CD14-positive monocyte (primary cell): ENCODE measurements at regions not wholly inside any gene's neighbourhood (a gene's known extent, or its start where the extent isn't known, plus 50 kb on each side); places are given as distances from the start of the nearest gene placed in this dataset.
A peak's percentile ranks its signal among the peaks of the same experiment; 100 is the strongest.

Source experiments
- DNase-seq, 3 donors: peaks; one replicate each; pipeline ENCODE4 v3.0.0-alpha.2; 2011 to 2022
- H2AFZ ChIP-seq: 2 replicates; pipeline ENCODE4 v1.6.0; 2012; ENCODE audit warnings: mild to moderate bottlenecking, low read depth, low read length, inconsistent platforms; ENCODE audit not compliant: insufficient read depth, poor library complexity, severe bottlenecking
- H3K27ac ChIP-seq, 2 donors: 1 replicate in 1 of 2; 2 replicates in 1 of 2; pipeline ENCODE4 v1.5.1; 2012 to 2013; ENCODE audit warnings: low read length in 2 of 2, control low read depth in 1 of 2, inconsistent platforms in 1 of 2, low read depth in 1 of 2, mild to moderate bottlenecking in 1 of 2
- H3K27me3 ChIP-seq, 2 donors: one replicate each; pipeline versions ENCODE4 v1.6.0 to v1.6.1; 2011 to 2013; ENCODE audit warnings: low read length in 2 of 2; ENCODE audit not compliant: control insufficient read depth in 2 of 2, insufficient read depth in 2 of 2
- H3K36me3 ChIP-seq, 2 donors: replicated peaks in 1 of 2; 1 replicate in 1 of 2; 2 replicates in 1 of 2; pipeline versions ENCODE4 v1.5.1 to v1.6.1; 2012 to 2013; ENCODE audit warnings: low read length in 2 of 2, control low read depth in 1 of 2, inconsistent platforms in 1 of 2, mild to moderate bottlenecking in 1 of 2; ENCODE audit not compliant: insufficient read depth in 2 of 2, control insufficient read depth in 1 of 2
- H3K4me1 ChIP-seq, 2 donors: 1 replicate in 1 of 2; 2 replicates in 1 of 2; pipeline versions ENCODE4 v1.5.1 to v1.6.1; 2012 to 2013; ENCODE audit warnings: low read length in 2 of 2, control low read depth in 1 of 2, inconsistent platforms in 1 of 2, mild to moderate bottlenecking in 1 of 2, moderate library complexity in 1 of 2; ENCODE audit not compliant: insufficient read depth in 2 of 2, control insufficient read depth in 1 of 2
- H3K4me2 ChIP-seq: replicated peaks from 2 replicates; pipeline ENCODE3; 2012; ENCODE audit warnings: low read length, moderate library complexity, mild to moderate bottlenecking; ENCODE audit not compliant: poor library complexity, severe bottlenecking; ENCODE audit errors: extremely low read depth
- H3K4me3 ChIP-seq, 3 experiments: fragments of 200-600 bp in 1 of 3; sonication (generic) in 1 of 3; replicated peaks in 1 of 3; 1 replicate in 2 of 3; 2 replicates in 1 of 3; pipeline ENCODE4 v1.5.1; 2011 to 2013; ENCODE audit warnings: low read length in 3 of 3, mild to moderate bottlenecking in 3 of 3, control low read depth in 2 of 3, low read depth in 2 of 3, inconsistent platforms in 1 of 3, moderate library complexity in 1 of 3
- H3K79me2 ChIP-seq: 2 replicates; pipeline ENCODE4 v1.6.0; 2012; ENCODE audit warnings: mild to moderate bottlenecking, control low read depth, inconsistent platforms, low read length, moderate library complexity; ENCODE audit not compliant: insufficient read depth
- H3K9ac ChIP-seq: 2 replicates; pipeline ENCODE4 v1.6.0; 2017; ENCODE audit warnings: low read length, mild to moderate bottlenecking; ENCODE audit not compliant: insufficient read depth, poor library complexity, severe bottlenecking
- H3K9me3 ChIP-seq, 2 donors: replicated peaks in 1 of 2; 1 replicate in 1 of 2; 2 replicates in 1 of 2; pipeline versions ENCODE4 v1.5.1 to v1.6.1; 2012 to 2013; ENCODE audit warnings: low read length in 2 of 2, control low read depth in 1 of 2; ENCODE audit not compliant: control insufficient read depth in 1 of 2, insufficient read depth in 1 of 2
- H4K20me1 ChIP-seq: 2 replicates; pipeline ENCODE4 v1.6.0; 2012; ENCODE audit warnings: mild to moderate bottlenecking, low read length, control low read depth, moderate library complexity; ENCODE audit not compliant: insufficient read depth
- H3K27ac Mint-ChIP-seq, 7 donors: one replicate each; pipeline ENCODE4 v1.8.0; 2020; ENCODE audit warnings: mild to moderate bottlenecking in 7 of 7, mixed read lengths in 7 of 7, moderate library complexity in 6 of 7, inconsistent platforms in 2 of 7
- H3K27me3 Mint-ChIP-seq, 3 donors: one replicate each; pipeline ENCODE4 v1.8.0; 2021 to 2022; ENCODE audit warnings: low read depth in 3 of 3, mild to moderate bottlenecking in 3 of 3, mixed read lengths in 3 of 3, moderate library complexity in 3 of 3, inconsistent platforms in 1 of 3
- H3K36me3 Mint-ChIP-seq, 2 donors: one replicate each; pipeline ENCODE4 v1.8.0; 2020; ENCODE audit warnings: mixed read lengths in 2 of 2, inconsistent platforms in 1 of 2, mild to moderate bottlenecking in 1 of 2
- H3K4me1 Mint-ChIP-seq: one replicate; pipeline ENCODE4 v1.8.0; 2020; ENCODE audit warnings: mild to moderate bottlenecking, mixed read lengths
- H3K4me3 Mint-ChIP-seq, 2 donors: one replicate each; pipeline ENCODE4 v1.8.0; 2020; ENCODE audit warnings: mild to moderate bottlenecking in 2 of 2, mixed read lengths in 2 of 2, moderate library complexity in 1 of 2
- H3K9me3 Mint-ChIP-seq, 7 donors: one replicate each; pipeline ENCODE4 v1.8.0; 2020 to 2022; ENCODE audit warnings: mixed read lengths in 7 of 7, mild to moderate bottlenecking in 6 of 7, moderate library complexity in 6 of 7, inconsistent platforms in 2 of 7
- CTCF ChIP-seq: fragments of 200-600 bp; IDR thresholded peaks from one replicate; pipeline ENCODE4 v1.8.0; 2022; ENCODE audit warnings: antibody characterized with exemption, mild to moderate bottlenecking
- WGBS: methylation state at CpG from one replicate; pipeline ENCODE4 v1.1.5; 2013; ENCODE audit warnings: missing lambda C conversion rate; ENCODE audit not compliant: insufficient coverage; 5-methylcytosine and 5-hydroxymethylcytosine counted together
- intact Hi-C, 2 donors: fragments of 100-400 bp; cut with micrococcal nuclease; formaldehyde crosslinking; loops; one replicate each; pipeline versions ENCODE4 v1.15.0 to v1.15.1; 2023

GRCh38 chr7:46173476-46174195 is 252.6 kb upstream of the IGFBP3 start:
- H3K36me3 ChIP-seq, result no peaks in the 10 kb centered on the region
- no peak for TF ChIP-seq CTCF
- intact Hi-C loops, result no loop called here
- Mint-ChIP-seq H3K4me3 (no peak overlapping the region), H3K27me3 (peaks cover 0 to 2% (median 0%) of the 10 kb centered on the region in 3 donors), H3K9me3 (peaks cover 0 to 24% (median 3%) of the 10 kb centered on the region in 7 donors), H3K27ac (peak overlapping the region in 1 of 7 donors; percentile 9), H3K4me1 (no peaks in the 10 kb centered on the region), H3K36me3 (no peaks in the 10 kb centered on the region)
- H3K4me2 ChIP-seq, result no peak overlapping the region
- no peaks in the 10 kb centered on the region for H4K20me1 ChIP-seq
- no peak overlapping the region for H3K9ac ChIP-seq
- no peaks in the 10 kb centered on the region for H3K27me3 ChIP-seq
- no peaks in the 10 kb centered on the region for H3K9me3 ChIP-seq
- no peak overlapping the region for H3K4me3 ChIP-seq
- H3K79me2 ChIP-seq, result no peaks in the 10 kb centered on the region
- no peak overlapping the region for H3K27ac ChIP-seq
- H3K4me1 ChIP-seq, result no peaks in the 10 kb centered on the region
- DNase-seq, result no peak
- 84% methylated on average over 5 of the region's 14 CpGs for WGBS
- H2AFZ ChIP-seq, result no peak overlapping the region

DNA sequence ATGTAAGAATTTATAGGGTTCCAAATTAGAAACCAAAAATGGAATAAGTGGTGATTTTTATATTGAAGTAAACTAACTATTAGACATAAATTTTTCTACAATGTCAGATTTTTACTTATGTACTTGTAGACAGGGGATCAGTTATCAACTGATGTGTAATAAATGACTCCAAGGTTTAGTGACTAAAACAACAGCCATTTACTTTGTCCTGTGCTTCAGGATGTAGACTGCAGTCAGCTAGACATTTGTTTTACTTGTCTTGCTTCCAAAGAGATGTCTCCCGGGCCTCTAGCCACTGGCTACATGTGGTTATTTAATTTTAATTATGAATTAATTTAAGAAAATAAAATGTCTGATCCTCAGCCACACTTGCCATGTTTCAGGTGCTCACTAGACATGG is 249.7 kb upstream of the IGFBP3 start:
- intact Hi-C loops, result no loop called here
- no peaks in the 10 kb centered on the region for H3K9me3 ChIP-seq
- Mint-ChIP-seq H3K9me3 (peaks cover 0 to 18% (median 4%) of the 10 kb centered on the region in 7 donors), H3K4me1 (no peaks in the 10 kb centered on the region), H3K4me3 (no peak overlapping the region), H3K36me3 (no peaks in the 10 kb centered on the region), H3K27ac (no peak overlapping the region), H3K27me3 (peaks cover 0 to 3% (median 2%) of the 10 kb centered on the region in 3 donors)
- H3K36me3 ChIP-seq, result no peaks in the 10 kb centered on the region
- H2AFZ ChIP-seq, result no peak overlapping the region
- no peak overlapping the region for H3K27ac ChIP-seq
- no peaks in the 10 kb centered on the region for H3K79me2 ChIP-seq
- no peak for DNase-seq
- WGBS, result no CpG with 5 or more reads among the region's 1 CpG
- no peak overlapping the region for H3K9ac ChIP-seq
- H3K27me3 ChIP-seq, result no peaks in the 10 kb centered on the region
- no peak overlapping the region for H3K4me3 ChIP-seq
- H4K20me1 ChIP-seq, result no peaks in the 10 kb centered on the region
- TF ChIP-seq CTCF, result no peak
- H3K4me1 ChIP-seq, result no peaks in the 10 kb centered on the region
- H3K4me2 ChIP-seq, result no peak overlapping the region
